IPS-NIHi11 (cell line): ENCODE measurements at regions not wholly inside any gene's neighbourhood (a gene's known extent, or its start where the extent isn't known, plus 50 kb on each side); places are given as distances from the start of the nearest gene placed in this dataset.
"Not testable (repeated sequence)": the region's sequence is repeated elsewhere in the genome, so short reads cannot be mapped to it uniquely, and the experiment has no call there.

Source experiments
- DNase-seq: peaks from one replicate; pipeline ENCODE4 v3.0.0; 2012; ENCODE audit warnings: mixed read lengths, low spot score

DNA sequence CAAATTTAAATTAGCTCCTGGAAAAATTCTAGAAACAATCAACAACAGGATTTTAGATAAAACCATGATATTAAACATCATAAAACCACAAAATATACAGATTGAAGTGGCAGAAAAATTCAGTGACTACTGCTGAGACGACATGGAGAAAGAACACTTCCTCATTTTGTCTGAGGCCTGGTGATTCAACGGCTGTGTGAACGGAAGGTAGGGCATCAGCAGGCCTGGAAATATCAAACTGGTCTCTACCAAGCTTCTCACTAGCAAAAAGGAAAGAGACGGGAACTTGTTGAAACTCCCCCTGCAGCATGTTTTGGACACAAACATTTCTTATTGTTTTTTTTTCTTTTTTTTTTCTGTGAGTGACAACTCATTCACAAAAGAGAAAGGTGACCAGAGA lies 58.0 kb upstream of the AHI1 start:
- DNase-seq, result peak; percentile 24

GRCh38 chr6:135557582-135557981 lies 60.0 kb upstream of the AHI1 start:
- DNase-seq, result no peak

DNA sequence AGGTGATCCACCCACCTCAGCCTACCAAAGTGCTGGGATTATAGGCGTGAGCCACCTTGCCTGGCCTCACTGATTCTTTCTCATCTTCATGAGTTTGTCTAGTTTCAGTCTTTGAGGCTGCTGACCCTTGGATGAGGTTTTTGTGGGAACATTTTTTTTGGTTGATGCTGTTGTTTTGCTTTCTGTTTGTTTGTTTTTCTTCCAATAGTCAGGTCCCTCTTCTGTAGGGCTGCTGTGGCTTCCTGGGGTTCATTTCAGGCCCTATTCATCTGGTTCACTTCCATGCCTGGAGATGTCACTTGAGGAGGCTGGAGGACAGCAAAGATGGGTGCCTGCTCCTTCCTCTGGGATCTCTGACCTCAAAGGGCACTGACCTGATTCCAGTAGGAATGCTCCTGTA lies 68.1 kb upstream of the AHI1 start:
- DNase-seq, result not testable (repeated sequence)

GRCh38 chr6:135566311-135567068 lies 69.0 kb upstream of the AHI1 start:
- DNase-seq, result no peak

- no peak for DNase-seq
These were observed 70.0 kb upstream of the AHI1 start for GRCh38 chr6:135567375-135568083.

- DNase-seq, result no peak
These were observed 70.8 kb upstream of the AHI1 start for GRCh38 chr6:135568379-135568778.

- DNase-seq, result no peak
These were observed 74.5 kb upstream of the AHI1 start for GRCh38 chr6:135572051-135572450.

- no peak for DNase-seq
These were observed 78.1 kb upstream of the AHI1 start for GRCh38 chr6:135575629-135576028.

- no peak for DNase-seq
These were observed 78.5 kb upstream of the AHI1 start for GRCh38 chr6:135576055-135576454.

GRCh38 chr6:135577059-135577538 lies 79.6 kb upstream of the AHI1 start:
- no peak for DNase-seq

GRCh38 chr6:135578976-135579375 lies 81.4 kb upstream of the AHI1 start:
- DNase-seq, result no peak

DNA sequence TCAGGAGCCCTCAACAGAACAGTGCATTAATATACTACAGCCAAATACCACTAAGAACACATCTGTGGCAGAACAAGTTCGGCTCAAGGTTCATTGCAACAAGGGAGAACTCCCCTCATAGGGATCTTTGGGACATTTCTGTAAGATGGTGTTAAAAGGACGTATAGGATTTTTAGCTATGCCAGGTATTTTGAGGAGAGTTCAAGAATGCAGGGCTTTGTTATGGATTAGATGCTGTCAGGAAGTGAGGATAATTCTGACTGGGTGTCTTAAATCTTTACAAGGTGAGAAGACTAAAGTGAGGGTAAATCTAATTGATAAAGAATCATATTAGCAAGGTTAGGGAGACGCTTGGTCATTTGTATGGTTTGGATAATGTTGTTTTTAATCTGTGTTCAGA lies 83.7 kb upstream of the AHI1 start:
- DNase-seq, result no peak

- no peak for DNase-seq
These were observed 85.8 kb upstream of the AHI1 start for GRCh38 chr6:135583256-135583761.

DNA sequence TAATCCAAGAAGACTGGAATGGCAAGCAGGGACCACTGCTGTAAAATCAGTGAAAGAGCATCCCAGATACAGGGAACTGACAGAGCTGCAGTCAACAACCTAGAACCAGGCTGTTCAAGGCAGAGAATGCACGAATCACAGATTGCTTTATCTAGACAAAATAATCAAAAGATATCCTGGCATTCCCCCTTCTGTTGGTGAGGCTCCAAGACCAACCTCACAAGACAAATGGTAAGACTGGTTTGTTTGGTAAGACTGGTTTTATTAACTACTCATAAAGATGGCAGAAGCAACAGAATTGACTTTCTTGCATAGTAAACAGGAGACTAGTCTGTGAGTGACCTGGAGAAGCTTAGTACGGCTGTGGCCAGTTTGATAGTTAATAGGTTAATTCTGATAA lies 88.8 kb upstream of the AHI1 start:
- DNase-seq, result no peak

DNA sequence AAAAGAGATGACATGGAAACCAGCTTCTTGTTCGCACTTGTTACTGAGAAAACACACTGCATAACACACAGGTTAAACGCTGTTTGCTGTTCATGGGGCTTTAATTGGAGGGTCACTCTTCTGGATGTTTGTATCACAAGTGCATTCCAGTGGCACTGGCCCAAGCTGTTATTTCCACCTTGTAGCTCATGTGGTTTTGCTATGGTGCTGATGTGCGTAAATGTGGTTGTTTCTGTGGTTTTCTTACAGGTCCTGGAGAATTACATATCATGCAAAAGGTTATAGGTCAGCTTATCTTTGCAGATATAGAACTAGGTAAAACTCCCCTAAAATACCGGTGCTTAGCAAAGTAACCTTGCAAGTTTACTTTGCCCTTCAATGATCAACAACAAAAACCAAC lies 89.3 kb upstream of the AHI1 start:
- no peak for DNase-seq

DNA sequence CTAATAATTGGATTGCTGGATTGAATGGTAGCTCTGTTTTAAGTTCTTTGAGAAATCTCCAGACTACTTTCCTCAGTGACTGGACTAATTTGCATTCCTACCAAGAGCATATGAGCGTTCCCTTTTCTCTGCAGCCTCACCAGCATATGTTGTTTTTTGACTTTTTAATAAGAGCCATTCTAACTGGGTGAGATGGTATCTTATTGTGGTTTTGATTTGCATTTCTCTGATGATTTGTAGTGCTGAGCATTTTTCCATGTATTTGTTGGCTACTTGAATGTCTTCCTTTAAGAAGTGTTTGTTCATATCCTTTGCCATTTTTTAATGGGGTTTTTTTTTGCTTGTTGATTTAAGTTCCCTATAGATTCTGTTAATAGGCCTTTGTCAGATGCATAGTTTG lies 94.7 kb upstream of the AHI1 start:
- DNase-seq, result no peak

- DNase-seq, result no peak
These were observed 96.5 kb upstream of the AHI1 start for GRCh38 chr6:135594000-135594399.

DNA sequence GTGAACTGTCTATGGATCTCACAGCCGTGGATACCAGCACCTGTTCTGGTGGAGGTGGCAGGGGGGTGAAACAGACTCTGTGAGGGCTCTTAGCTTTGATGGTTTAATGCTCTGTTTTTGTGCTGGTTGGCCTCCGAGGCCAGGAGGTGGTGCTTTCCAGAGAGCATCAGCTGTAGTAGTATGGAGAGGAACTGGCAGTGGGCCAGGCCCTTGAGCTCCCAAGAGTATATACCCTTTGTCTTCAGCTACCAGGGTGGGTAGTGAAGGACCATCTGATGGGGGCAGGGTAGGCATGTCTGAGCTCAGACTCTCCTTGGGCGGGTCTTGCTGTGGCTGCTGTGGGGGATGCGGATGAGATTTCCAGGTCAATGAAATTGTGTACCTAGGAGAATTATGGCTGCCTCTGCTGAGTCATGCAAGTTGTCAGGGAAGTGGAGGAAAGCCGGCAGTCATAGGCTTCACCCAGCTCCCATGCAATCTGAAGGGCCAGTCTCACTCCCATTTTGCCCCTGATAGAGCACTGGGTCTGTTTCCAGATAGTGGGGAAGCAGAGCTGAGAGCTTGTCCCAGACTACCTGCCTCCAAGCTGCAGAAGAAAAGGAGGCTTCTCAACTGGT lies 102.7 kb upstream of the AHI1 start:
- no peak for DNase-seq

- DNase-seq, result no peak
These were observed 103.4 kb upstream of the AHI1 start for GRCh38 chr6:135600931-135601330.

GRCh38 chr6:135601857-135602256 lies 104.3 kb upstream of the AHI1 start:
- DNase-seq, result no peak

DNA sequence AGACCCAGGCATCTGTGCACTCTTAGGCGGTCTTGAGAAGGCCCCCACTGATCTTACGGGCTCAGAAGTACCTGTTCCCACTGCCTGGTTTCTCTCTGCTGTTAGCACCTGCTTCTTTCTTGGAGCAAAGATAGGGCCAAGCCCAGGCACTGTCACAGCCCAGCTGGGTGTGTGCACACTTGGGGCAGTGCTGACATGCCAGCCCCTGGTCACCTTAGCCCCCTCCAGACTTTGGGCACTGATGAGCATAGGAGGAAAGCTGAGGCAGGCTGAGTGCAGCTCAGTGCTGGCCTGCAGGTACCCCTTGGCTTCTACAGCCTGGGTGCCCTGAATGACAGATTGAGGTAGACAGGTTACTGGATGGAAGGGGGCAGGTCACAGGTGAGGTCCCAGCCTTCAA lies 105.7 kb upstream of the AHI1 start:
- no peak for DNase-seq

GRCh38 chr6:135604035-135604860 lies 106.7 kb upstream of the AHI1 start:
- DNase-seq, result no peak
